GM23338 (cell line): ENCODE measurements at regions not wholly inside any gene's neighbourhood (a gene's known extent, or its start where the extent isn't known, plus 50 kb on each side); places are given as distances from the start of the nearest gene placed in this dataset.
"Not testable (repeated sequence)": the region's sequence is repeated elsewhere in the genome, so short reads cannot be mapped to it uniquely, and the experiment has no call there.

Source experiments
- CTCF ChIP-seq, 2 experiments: fragments of 200-600 bp in 1 of 2; sonication (generic) in 1 of 2; conservative IDR thresholded peaks; 2 replicates each; pipeline versions ENCODE4 v1.5.1 to v1.6.1; 2016 to 2017; ENCODE audit warnings: antibody characterized with exemption in 2 of 2, low read depth in 2 of 2, mild to moderate bottlenecking in 2 of 2, moderate library complexity in 1 of 2
- EZH2 ChIP-seq: fragments of 200-600 bp; sonication (generic); IDR thresholded peaks from one replicate; pipeline ENCODE4 v1.8.0; 2017; ENCODE audit warnings: antibody characterized with exemption, mild to moderate bottlenecking, low read depth; ENCODE audit not compliant: unreplicated experiment
- POLR2AphosphoS5 ChIP-seq: IDR thresholded peaks from 2 replicates; pipeline ENCODE4 v1.6.1; 2016; ENCODE audit warnings: antibody characterized with exemption, low read depth
- REST ChIP-seq: IDR thresholded peaks from one replicate; pipeline ENCODE4 v1.6.1; 2018; ENCODE audit warnings: antibody characterized with exemption; ENCODE audit not compliant: unreplicated experiment

- not testable (repeated sequence) for TF ChIP-seq CTCF (conservative IDR thresholded peaks at IDR 0.05; ENCODE audit: low read depth in 2 of 2); REST; EZH2; POLR2AphosphoS5
Observed at GRCh38 chr22:23449748-23450433, 130.2 kb downstream of the IGLL1 start.
